Glutamatergic neuron (in vitro differentiated cells): ENCODE measurements at regions not wholly inside any gene's neighbourhood (a gene's known extent, or its start where the extent isn't known, plus 50 kb on each side); places are given as distances from the start of the nearest gene placed in this dataset.

Experiments used
- DNase-seq: peaks from one replicate; pipeline ENCODE4 v3.0.0; 2022
- H3K27ac Mint-ChIP-seq: one replicate; pipeline ENCODE4 v1.8.0; 2020; ENCODE audit warnings: mild to moderate bottlenecking, mixed read lengths, inconsistent platforms; ENCODE audit not compliant: unreplicated experiment
- H3K27me3 Mint-ChIP-seq: one replicate; pipeline ENCODE4 v1.8.0; 2020; ENCODE audit warnings: mild to moderate bottlenecking, moderate library complexity, mixed read lengths, inconsistent platforms; ENCODE audit not compliant: unreplicated experiment
- H3K36me3 Mint-ChIP-seq: one replicate; pipeline ENCODE4 v1.8.0; 2020; ENCODE audit warnings: mild to moderate bottlenecking, mixed read lengths, inconsistent platforms; ENCODE audit not compliant: unreplicated experiment
- H3K4me1 Mint-ChIP-seq: one replicate; pipeline ENCODE4 v1.8.0; 2020; ENCODE audit warnings: mild to moderate bottlenecking, low read depth, mixed read lengths, inconsistent platforms; ENCODE audit not compliant: unreplicated experiment
- H3K4me3 Mint-ChIP-seq: one replicate; pipeline ENCODE4 v1.8.0; 2020; ENCODE audit warnings: mild to moderate bottlenecking, mixed read lengths, inconsistent platforms; ENCODE audit not compliant: unreplicated experiment
- H3K9me3 Mint-ChIP-seq: one replicate; pipeline ENCODE4 v1.8.0; 2020; ENCODE audit warnings: mild to moderate bottlenecking, moderate library complexity, mixed read lengths, inconsistent platforms; ENCODE audit not compliant: unreplicated experiment
- TF ChIP-seq, protein P1 (sequence below): fragments of 200-600 bp; sonication (generic); IDR thresholded peaks from one replicate; pipeline ENCODE4 v1.5.0; 2021; ENCODE audit not compliant: partially characterized antibody, unreplicated experiment

DNA sequence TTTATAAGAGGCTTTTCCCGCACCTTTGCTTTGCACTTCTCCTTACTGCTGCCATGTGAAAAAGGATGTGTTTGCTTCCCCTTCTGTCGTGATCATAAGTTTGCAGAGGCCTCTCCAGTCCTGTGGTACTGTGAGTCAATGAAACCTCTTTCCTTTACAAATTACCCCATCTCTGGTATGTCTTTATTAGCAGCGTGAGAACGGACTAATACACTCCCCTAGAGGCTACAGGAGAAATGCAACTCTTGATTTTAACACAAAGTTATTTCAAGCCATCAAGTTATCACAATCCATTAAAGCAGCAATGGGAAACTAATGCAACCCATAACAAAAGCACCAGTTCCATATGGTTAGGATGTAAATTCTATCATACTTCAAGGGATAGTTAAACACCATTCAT is 1378.8 kb upstream of the DDX18 start:
- DNase-seq: no peak

DNA sequence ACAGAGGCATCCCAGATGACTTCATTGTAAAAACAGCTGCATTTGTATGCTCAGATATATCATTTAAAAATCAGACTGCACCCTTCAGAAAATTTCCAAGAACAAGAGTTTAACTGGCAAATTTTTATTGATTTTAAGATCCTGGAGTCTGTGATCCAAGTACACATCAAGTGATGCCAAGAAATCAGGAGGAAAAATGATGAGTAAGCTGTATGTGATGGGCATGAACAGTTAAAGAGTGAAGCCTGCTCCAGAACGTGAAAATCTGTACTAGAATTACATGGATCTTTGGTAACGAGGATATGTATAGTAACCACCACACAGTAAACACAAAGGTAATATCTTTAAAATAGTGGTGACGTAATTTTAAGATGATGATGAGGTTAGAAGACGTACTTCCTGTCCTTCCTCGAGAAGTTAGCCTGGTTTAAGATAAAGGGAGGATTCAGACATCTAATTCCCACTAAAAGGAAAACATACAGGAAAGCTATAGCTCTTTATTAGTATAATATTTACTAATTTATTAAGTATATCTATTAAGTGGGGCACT is 1374.3 kb upstream of the DDX18 start:
- Mint-ChIP-seq H3K27ac (no peak overlapping the region), H3K36me3 (peaks cover 6% of the 10 kb centered on the region), H3K4me1 (no peaks in the 10 kb centered on the region), H3K27me3 (peaks cover 3% of the 10 kb centered on the region), H3K9me3 (no peaks in the 10 kb centered on the region), H3K4me3 (no peak overlapping the region)
- TF ChIP-seq, protein P1, sequence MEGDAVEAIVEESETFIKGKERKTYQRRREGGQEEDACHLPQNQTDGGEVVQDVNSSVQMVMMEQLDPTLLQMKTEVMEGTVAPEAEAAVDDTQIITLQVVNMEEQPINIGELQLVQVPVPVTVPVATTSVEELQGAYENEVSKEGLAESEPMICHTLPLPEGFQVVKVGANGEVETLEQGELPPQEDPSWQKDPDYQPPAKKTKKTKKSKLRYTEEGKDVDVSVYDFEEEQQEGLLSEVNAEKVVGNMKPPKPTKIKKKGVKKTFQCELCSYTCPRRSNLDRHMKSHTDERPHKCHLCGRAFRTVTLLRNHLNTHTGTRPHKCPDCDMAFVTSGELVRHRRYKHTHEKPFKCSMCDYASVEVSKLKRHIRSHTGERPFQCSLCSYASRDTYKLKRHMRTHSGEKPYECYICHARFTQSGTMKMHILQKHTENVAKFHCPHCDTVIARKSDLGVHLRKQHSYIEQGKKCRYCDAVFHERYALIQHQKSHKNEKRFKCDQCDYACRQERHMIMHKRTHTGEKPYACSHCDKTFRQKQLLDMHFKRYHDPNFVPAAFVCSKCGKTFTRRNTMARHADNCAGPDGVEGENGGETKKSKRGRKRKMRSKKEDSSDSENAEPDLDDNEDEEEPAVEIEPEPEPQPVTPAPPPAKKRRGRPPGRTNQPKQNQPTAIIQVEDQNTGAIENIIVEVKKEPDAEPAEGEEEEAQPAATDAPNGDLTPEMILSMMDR: no peak
- DNase-seq: no peak

More for the DNA sequence above, 1378.8 kb upstream of the DDX18 start:
- H3K27ac Mint-ChIP-seq: no peak overlapping the region
- peaks cover 6% of the 10 kb centered on the region for H3K36me3 Mint-ChIP-seq
- no peaks in the 10 kb centered on the region for H3K4me1 Mint-ChIP-seq
- peaks cover 6% of the 10 kb centered on the region for H3K9me3 Mint-ChIP-seq
- no peak overlapping the region for H3K4me3 Mint-ChIP-seq
- TF ChIP-seq, protein P1: no peak
- no peaks in the 10 kb centered on the region for H3K27me3 Mint-ChIP-seq

DNA sequence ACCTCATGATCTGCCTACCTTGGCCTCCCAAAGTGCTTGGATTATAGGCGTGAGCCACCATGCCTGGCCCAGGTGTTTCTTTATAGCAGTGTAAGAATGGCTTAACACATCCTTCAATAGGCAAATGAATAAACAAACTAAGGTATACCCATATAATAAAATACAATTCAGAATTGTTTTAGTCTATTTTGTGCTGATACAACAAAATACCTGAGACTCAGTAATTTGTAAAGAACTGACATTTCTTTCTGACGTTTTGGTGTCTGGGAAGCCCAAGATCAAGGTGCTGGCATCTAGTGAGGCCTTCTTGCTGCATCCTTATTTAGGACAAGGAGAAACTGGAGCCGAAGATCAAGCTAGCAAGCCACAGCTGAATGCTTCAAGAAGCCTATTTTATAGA is 1372.1 kb upstream of the DDX18 start:
- Mint-ChIP-seq H3K27me3 (peaks cover 3% of the 10 kb centered on the region), H3K4me1 (no peaks in the 10 kb centered on the region), H3K27ac (no peak overlapping the region), H3K4me3 (no peak overlapping the region), H3K36me3 (peaks cover 6% of the 10 kb centered on the region), H3K9me3 (no peaks in the 10 kb centered on the region)
- TF ChIP-seq, protein P1: no peak
- no peak for DNase-seq

DNA sequence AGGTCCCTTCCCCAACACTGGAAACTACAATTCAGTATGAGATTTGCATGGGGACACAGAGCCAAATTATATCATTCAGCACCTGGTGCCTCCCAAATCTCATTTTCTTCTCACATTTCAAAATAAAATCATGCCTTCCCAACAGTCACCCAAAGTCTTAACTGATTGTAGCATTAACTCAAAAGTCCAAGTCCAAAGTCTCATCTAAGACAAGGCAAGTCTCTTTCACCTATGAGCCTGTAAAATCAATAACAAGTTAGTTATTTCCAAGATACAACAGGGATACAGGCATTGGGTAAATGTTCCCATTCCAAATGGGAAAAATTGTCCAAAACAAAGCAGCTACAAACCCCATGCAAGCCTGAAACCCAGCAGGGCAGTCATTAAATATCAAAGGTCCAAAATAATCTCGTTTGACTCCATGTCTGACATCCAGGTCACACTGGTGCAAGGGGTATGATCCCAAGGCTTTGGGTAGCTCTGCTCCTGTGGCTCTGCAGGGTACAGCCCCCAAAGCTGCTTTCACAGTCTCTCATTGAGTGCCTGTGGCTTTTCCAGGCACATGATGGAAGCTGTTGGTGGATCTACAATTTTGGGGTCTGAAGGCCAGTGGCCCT is 1370.1 kb upstream of the DDX18 start:
- Mint-ChIP-seq H3K4me1 (no peaks in the 10 kb centered on the region), H3K27ac (no peak overlapping the region), H3K9me3 (no peaks in the 10 kb centered on the region), H3K4me3 (no peak overlapping the region), H3K27me3 (peaks cover 3% of the 10 kb centered on the region), H3K36me3 (peaks cover 6% of the 10 kb centered on the region)
- no peak for DNase-seq
- TF ChIP-seq, protein P1: no peak

DNA sequence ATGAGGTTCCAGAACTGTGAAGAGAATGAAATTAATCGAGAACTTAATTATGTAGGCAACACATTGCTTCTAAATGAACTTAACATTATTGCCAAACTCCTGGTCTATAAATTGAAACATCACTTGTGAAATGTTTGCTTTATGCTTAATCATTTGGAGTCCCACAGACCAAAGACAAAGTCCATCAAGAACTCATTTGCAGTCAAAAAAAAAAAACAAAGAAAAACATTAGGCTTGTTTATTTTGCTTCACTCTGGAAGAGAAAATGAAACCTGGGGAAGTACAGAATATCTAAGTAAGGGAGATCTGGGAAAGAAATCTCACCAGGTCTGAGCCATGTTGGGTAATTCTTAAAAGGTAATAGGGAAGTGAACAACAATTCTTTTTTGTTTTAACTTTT is 1363.5 kb upstream of the DDX18 start:
- Mint-ChIP-seq H3K27ac (no peak overlapping the region), H3K27me3 (no peaks in the 10 kb centered on the region), H3K4me3 (no peak overlapping the region), H3K4me1 (no peaks in the 10 kb centered on the region), H3K9me3 (peaks cover 1% of the 10 kb centered on the region), H3K36me3 (no peaks in the 10 kb centered on the region)
- no peak for DNase-seq
- TF ChIP-seq, protein P1: no peak
